SKM-1 treated with dmso at 0.1 percent for 144 hours (cell line): ENCODE measurements at regions not wholly inside any gene's neighbourhood (a gene's known extent, or its start where the extent isn't known, plus 50 kb on each side); places are given as distances from the start of the nearest gene placed in this dataset.

Source experiments
- DNase-seq: peaks from one replicate; lab custom pipeline; 2025; ENCODE audit not compliant: unreplicated experiment; lab: John Stamatoyannopoulos, UW

DNA sequence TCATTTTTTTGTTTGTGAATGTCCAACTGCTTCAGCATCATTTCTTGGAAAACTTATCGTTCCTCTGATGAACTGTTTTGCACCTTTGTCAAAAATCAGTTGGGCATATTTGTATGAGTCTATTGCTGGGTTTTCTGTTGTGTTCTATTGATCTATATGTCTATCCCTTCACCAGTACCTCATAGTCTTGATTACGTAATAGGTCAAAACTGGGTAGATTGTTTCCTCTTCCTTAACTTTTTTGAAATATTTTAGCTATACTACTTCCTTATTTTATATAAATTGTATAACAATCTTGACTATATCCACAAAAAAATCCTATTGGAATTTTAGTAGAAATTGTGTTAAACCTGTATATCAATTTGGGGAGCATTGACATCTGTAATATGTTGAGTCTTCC is 104.1 kb upstream of the PALS2 start:
- DNase-seq = no peak

DNA sequence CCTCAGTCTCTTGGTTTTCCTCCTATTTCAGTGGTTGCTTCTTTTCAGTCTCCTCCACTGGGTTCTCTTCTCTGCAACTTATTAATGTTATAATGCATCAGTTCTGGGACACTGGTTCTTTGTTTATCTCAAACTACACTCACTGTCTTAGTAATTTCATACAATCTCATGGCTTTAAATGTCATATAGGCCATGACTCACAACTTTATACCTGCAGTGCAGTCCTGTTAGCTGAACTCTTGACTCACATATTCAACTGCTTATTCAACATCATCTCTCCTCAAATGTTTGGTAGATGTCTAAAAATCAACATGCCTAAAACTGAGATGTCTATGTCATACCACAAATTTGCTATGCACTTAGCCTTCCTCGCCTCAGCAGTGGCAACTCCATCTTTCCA is 101.2 kb upstream of the PALS2 start:
- no peak for DNase-seq

DNA sequence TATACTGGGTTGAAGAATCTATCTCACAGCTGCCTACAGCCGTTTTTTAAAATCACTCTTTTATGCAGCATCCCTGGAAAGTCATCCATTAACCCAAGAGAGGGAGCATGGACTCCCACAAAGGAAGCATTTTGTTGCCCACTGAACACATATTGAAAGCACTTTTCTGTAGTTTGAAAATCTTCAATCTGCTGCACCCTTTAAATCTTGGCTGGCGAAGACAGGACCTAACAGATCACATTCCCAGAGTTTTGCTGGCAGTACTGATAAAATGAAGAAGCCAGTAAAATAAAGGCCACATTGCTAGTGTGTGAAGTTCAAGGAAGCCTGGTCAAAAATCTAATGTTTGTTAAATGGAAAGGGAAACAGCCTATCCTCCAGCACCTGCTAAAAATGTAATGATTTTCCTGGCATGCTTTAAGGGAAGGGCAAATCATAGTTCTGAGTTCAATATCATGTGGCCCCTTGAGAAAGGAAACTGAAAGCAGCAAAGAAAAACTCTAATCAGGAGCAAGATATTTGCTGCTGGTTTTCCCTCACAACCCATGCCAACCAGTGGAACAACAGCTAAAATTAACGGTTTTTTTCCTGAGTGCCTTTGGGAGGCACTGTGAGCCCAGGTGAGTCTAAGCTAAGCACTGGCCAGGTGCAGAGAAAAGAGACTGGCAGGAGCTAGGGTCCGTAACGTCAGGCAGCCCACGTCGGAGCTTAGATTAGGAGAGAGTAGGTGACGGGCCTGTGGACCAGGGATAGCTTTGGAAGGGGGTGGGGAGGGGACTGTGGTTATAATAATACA is 97.9 kb upstream of the PALS2 start:
- DNase-seq = no peak

DNA sequence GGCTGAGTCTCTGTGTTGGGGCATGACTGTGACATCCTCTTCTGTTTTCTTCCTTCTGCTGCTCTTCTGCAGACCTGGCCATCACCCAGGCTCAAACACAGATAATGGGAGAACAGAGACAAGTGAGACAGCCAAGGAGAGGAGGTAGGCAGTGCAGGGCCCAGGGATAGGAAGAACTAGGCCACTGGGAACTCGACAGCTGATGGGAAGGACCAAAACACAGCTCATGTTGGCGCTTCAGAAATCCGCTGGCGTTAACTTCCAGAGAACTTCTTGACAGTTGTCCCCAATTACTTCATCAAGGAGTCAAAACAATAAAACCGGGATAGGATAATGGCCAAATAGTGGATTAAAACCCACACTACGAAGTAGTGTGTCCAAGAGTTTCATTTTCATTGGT is 97.0 kb upstream of the PALS2 start:
- DNase-seq = no peak

DNA sequence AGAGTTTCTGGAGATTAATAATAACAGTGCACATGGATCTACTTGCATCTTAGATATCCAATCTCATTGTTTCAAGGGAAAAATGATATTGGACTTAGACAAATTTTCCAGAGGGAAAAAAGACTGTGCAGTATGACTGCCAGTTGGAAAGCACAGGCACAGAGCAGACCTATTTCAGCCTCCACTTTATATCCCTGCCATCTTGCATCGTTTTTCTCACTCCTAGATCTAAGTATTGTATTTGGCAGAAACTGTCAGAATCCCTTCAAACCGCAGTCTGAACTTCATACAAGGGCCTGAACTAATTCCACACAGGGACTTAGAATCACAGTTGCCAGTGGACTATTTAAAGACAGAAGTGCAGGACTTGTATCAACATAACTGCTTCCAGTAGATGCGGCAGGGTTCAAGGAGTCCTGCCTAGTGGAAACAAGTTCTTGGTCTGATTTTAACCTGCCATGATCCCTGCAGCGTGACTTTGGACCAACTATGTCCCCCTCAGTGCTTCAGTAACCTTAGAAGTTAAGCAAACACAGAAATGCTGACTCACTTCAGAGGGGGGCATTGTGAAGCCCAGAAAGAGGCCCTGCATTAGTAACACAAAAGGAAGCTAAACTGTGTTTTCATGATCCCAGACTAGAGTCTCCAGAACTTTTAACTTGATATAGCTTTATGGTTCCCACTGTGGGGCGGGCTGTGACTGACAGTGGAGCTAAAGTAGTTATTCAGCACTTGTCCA is 95.7 kb upstream of the PALS2 start:
- no peak for DNase-seq

DNA sequence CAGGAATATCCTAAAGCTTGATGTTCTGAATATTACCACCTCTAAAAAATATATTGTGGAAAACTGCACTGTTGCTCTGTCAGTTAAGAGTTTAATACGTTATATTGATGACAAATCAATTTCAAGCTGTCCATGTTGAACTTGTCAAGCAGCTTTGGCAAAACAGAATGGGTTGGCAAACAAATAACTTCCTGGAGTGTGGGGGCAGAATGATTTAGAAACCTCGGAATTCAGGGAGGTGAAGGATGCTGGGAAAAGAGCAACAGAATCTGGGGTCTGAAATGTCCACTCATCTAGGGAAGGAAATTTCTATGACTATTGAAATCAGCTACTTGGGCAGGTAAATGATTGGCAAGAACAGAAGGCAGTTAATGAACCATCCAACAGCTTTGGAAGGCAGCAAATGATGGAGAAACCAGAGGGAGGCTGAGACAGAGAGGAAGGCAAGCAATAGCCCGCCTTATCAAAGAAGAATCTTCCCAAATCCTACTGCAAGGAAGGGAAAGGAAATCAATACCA is 95.1 kb upstream of the PALS2 start:
- no peak for DNase-seq

DNA sequence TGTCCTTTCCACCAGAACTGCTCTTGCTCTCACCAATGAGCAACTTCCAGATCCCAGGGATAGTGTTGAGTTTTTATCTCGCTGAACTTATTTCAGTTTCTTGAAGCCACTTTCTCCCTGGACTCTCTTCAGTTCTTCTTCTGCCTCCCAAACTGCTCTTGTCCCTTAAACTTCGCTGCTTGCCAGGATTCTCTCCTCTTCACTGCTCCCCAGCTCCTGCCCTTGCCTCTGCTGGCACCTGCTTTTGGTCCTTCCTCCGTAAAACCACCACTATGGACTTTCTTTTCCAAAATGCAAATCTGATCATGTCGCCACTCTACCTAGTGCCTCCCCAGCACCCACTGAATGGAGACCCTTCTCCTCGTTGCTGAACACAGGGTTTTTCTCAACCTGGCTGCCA is 92.8 kb upstream of the PALS2 start:
- no peak for DNase-seq

DNA sequence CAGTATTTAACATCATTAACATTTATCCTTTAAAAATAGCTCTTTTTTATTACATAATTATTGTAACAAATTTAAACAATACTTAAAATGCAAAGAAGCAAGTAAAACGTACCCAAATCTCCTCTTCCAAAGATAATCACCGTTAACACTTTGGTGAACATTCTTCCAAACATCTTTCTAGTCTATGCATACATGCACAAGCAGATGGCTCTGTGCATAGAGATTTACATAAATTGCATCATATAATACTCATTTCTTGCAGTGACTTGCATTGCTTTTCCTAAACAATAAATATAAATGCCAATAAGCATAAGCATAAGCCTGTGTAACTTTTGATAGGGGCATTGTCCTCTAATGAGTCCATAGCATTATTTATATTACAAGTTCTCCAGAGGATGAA is 89.4 kb upstream of the PALS2 start:
- DNase-seq = no peak

DNA sequence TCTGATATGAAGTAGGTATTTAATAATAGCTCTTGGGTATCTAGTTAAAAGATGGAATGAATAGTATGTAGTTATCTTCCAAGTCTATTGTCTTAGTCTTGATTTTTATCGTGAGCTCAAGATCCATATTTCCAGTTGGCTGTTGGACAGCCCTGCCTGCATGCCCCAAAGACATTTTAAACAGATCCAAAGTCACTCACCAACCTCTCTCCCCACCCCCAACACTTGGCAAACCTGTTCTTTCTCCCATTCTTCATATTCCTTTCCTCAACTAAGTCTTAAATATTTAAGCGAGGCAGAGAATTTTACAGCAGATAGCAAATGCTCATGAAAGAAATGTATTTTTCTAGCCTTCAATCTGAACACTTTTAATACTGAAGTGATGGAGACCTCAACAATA is 80.7 kb upstream of the PALS2 start:
- DNase-seq = no peak

DNA sequence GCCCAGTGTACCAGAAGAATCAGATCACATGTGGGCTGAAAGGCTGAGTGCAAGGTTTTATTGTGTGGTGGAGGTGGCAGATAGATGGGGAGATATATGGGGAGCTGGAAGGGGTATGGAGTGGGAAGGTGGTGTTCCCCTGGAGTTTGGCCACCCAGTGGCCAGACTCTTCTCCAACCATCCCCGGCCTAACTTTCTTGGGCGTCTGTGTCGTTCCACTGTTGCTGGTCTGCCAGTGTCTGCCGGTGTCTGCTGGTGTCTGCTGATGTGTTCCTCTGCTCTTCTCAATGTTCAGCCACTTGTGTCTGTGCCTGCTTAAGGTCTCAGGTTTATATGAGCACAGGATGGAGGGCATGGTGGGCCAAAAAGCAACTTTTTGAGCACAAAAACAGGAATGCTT is 78.4 kb upstream of the PALS2 start:
- no peak for DNase-seq

DNA sequence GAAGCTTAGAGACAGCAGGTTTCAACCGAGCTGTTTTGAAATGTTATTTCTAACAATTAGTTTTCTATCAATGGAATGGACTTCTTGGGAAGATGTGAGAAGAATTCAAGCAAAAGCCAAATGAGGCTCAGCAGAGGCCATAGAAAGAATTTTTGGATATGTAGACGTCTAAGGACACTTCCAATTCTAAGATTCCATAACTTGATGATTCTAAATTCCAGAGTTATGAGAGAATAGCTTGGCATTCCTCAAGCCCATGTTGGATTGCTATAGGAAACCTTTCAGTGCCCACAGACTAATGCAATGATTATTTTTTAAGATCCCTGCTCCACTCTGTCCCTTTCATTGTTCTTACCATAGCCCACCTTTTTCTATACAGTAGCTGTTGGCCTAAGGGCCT is 77.2 kb upstream of the PALS2 start:
- no peak for DNase-seq

DNA sequence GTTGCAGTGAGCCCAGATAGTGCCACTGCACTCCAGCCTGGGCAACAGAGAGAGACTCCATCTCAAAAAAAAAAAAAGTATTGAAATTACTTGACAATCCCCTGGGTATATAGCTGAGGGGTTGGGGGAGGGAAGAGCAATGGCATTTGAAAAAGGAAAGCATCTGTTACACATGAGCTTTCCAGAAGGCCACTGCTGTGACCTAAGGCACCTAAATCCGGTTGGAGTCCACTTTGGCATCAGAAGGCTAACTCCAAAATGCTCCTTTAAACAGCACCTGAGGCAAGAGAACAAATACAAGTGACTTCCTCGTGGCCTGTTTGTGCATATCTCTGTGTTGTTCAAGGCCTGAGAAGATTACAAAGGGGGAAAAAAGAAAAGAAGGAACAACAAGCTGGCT is 74.8 kb upstream of the PALS2 start:
- no peak for DNase-seq

DNA sequence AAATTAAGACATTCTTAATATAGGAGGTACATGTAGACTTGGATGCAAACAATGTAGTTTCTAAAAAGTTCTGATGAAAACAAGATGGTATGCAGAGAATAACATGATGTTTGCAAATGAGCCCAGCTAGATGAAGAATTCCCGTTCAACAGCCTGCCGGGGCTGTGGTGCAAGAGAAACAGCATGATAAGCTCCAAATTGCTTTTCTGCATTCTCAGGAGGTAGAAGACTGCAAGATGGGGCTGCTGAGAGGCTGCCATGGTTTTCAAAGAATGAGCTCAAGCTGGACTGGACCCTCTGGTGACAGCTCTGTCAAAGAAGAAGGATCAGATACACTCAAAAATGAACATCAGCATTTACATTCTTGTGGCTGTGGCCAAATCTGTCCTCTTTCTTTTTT is 73.4 kb upstream of the PALS2 start:
- no peak for DNase-seq

DNA sequence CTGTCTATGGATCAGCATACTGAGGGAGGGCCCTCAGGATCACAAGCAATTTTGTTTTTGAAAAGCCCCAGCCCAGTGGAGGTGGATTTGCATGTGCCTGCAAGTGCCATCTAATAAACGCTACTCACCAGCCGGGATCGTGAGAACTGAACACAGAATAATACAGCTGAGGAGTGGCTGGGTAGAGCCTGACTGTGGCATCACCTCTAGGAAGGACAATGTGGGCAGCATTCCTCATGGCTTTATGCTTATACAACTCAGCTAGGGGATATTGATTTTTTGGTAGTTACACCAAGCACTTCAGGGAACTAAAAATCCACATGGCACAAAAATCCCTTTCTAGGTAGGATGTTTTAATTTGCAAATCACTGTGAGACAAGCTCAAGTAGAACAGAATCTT is 72.7 kb upstream of the PALS2 start:
- no peak for DNase-seq

DNA sequence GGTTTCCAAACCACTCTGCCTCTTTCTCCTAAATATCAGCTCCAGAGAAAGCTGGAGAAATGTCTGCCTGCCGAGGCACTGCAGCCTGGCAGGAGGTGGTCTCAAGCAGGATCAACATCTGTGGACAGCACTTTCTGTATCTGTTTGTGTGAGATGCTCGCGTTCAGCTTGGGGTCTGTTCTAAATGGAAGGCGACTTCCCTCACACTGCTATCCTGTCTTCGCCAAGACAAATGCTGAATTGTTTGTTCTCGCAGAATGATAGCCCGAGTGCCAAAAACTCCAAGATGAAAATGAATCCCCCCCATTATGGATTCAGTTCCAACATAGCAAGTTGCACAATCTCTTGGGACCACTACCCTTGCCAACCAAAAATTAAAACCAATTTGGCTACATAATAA is 72.2 kb upstream of the PALS2 start:
- no peak for DNase-seq

DNA sequence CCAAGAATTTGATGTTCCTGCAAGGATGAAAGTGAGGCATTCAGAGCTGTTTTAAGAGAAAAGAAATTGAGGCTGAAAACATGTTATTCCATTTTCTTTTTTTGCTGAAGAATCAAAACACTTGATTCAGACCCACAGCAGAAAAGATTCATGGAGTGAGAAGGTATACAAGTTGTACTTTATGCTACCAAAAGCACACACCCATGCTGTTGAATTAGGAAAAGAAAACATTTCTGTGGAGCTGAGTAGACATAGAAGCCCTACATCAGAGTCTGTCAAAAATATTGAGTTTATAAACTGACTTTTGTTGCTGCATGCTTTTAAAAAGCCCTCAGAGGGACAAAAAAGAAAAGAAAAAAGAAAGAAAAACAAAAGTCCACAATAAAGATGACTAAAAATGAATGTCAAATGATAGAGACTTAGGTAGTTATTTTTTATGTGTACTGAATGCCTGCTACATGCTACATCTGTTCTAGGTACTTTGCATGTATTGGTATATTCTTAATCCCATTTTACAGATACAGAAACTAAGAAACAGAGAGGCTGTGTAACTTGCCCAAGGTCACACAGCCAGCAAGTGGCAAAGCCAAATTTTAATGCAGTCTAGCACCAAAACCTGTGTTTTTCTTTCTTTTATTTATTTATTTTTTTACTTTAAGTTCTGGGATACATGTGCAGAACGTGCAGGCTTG is 71.7 kb upstream of the PALS2 start:
- no peak for DNase-seq

DNA sequence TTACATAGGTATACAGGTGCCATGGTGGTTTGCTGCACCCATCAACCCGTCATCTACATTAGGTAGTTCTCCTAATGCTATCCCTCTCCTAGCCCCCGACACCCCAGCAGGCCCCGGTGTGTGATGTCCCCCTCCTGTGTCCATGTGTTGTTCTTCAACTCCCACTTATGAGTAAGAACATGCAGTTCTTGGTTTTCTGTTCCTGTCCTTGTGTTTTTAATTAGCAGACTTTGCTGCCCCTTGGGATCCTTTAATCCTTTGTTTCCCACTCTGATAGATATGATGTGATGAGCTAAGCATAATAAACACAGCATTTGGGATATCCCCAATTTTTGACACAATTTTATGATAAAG is 71.1 kb upstream of the PALS2 start:
- DNase-seq = no peak

DNA sequence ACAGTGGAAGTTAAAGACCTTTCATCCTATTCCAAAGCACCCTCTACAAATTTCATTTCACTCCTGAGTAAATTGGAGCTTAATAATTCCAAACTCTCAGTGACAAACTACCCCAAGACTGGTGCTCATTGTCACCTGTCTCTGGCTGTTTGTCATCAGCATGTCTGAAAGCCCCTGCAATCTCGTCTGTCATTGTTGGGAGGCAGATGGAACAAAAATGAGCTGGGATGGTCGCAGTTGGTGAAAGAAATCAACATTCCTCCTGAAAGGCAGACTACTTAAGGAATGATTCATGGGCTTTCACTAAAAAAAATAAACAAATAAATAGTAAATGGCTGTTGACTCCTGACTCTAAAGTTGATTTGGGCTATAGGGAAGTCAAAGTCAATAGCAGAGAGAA is 69.7 kb upstream of the PALS2 start:
- no peak for DNase-seq

DNA sequence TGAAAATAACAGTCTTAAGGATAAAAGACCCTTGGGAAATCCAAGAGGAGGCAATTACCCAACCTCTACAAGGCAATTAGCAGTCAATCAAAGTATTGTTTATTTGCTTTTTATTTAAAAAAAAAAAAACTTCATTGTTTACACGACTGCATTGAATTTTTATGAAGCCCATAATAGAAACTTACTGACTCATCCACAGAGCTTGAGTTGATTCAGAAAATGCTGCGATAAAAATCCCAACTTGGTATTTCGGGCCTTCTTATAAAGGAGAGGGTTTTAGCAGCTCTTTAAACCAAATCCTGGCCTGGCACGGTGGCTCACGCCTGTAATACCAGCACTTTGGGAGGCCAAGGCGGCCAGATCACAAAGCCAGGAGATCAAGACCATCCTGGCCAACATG is 69.2 kb upstream of the PALS2 start:
- DNase-seq = no peak

DNA sequence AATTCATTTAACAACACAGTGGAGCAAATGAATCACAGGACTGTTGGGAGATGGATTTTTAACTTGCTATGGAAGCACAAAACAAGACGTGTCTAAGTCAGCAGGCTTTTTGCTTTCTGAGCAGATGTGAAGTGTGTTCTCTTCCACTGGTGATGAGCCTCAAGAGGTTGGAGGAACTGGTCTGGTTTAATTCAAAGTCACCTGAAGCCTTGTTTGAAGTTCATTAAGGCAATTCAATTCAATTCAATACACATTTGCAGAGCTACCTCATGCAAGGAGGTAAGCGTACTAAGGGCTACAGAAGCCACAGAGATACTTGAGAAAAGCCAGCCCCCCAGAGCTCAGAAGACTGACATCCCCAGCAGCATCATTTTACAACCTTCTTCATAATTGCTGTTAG is 68.4 kb upstream of the PALS2 start:
- DNase-seq = no peak

DNA sequence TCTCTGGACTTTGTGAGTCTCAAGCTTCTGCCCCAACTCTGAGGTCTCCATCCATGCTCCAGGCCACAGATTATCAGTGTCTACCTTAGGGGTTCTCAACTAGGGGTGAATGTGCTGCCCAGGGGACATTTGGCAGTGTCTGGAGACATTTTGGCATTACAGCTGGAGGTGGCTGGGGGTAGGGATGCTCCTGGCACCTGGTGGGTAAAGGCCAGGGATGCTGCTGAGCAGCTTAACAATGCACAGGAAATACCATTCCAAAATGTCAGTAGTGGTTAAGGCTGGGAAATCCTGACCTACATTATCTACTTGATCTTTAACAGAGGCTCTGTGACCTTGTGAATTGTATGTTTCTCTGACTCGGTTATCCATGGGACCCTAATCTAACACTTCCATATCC is 67.3 kb upstream of the PALS2 start:
- no peak for DNase-seq

DNA sequence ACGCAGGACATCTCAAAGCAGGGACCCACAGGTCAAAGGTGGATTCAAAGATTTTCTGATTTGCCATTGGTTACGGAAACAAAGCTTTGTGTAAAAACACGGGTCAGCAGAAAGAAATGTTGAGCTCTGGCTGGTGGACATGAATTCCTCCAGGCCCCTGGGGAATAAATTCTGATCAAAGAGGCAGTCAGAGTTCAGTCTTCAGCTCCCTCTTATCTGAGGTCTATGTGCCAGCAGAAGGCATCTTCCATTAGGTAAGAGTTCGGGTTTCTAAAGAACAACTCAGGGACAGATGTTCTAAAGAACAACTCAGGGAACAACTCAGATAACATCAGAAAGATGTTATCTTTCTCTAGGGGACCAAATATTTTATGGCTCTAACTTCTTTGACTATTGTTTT is 64.9 kb upstream of the PALS2 start:
- no peak for DNase-seq
